CD4-positive, alpha-beta memory T cell (primary cell): ENCODE measurements at regions not wholly inside any gene's neighbourhood (a gene's known extent, or its start where the extent isn't known, plus 50 kb on each side); places are given as distances from the start of the nearest gene placed in this dataset.
"Not testable (repeated sequence)": the region's sequence is repeated elsewhere in the genome, so short reads cannot be mapped to it uniquely, and the experiment has no call there.

ENCODE experiments used
- CTCF ChIA-PET: fragments of 350-600 bp; sonication (Branson Sonifier 250); formaldehyde crosslinking; loops from one replicate; lab custom pipeline; 2021; ENCODE audit warnings: inconsistent platforms; ENCODE audit not compliant: partially characterized antibody; lab: Charles Lee
- POLR2A ChIA-PET: fragments of 350-600 bp; sonication (Branson Sonifier 250); formaldehyde crosslinking; loops from one replicate; lab custom pipeline; 2021; ENCODE audit not compliant: partially characterized antibody; lab: Charles Lee
- DNase-seq, 5 donors: peaks; one replicate each; pipeline versions ENCODE4 v3.0.0 to v3.0.0-alpha.2; 2020 to 2022; ENCODE audit warnings: mixed read lengths in 1 of 5
- H3K27ac ChIP-seq: one replicate; pipeline ENCODE4 v1.7.0; 2013; ENCODE audit warnings: low read depth, low read length
- H3K27me3 ChIP-seq: 2 replicates; pipeline ENCODE4 v1.7.0; 2013; ENCODE audit warnings: mild to moderate bottlenecking, low read length, moderate library complexity; ENCODE audit not compliant: insufficient read depth
- H3K36me3 ChIP-seq: 2 replicates; pipeline ENCODE4 v1.7.0; 2013; ENCODE audit warnings: mild to moderate bottlenecking, low read length, moderate library complexity; ENCODE audit not compliant: insufficient read depth
- H3K4me1 ChIP-seq: 2 replicates; pipeline ENCODE4 v1.7.0; 2013; ENCODE audit warnings: mild to moderate bottlenecking, low read length, moderate library complexity; ENCODE audit not compliant: insufficient read depth
- H3K4me3 ChIP-seq, 2 donors: one replicate each; pipeline ENCODE4 v1.7.0; 2013; ENCODE audit warnings: low read length in 2 of 2, mild to moderate bottlenecking in 1 of 2
- H3K9me3 ChIP-seq, 2 donors: one replicate each; pipeline ENCODE4 v1.7.0; 2013; ENCODE audit warnings: low read length in 2 of 2, control low read depth in 1 of 2; ENCODE audit not compliant: control insufficient read depth in 1 of 2
- H3K27ac Mint-ChIP-seq, 7 donors: one replicate each; pipeline ENCODE4 v1.8.0; 2020 to 2021; ENCODE audit warnings: mixed read lengths in 7 of 7, mild to moderate bottlenecking in 6 of 7, inconsistent platforms in 3 of 7, moderate library complexity in 3 of 7
- H3K27me3 Mint-ChIP-seq, 2 donors: one replicate each; pipeline ENCODE4 v1.8.0; 2020 to 2021; ENCODE audit warnings: mixed read lengths in 2 of 2
- H3K36me3 Mint-ChIP-seq, 2 donors: one replicate each; pipeline ENCODE4 v1.8.0; 2020 to 2021; ENCODE audit warnings: mixed read lengths in 2 of 2, inconsistent platforms in 1 of 2, mild to moderate bottlenecking in 1 of 2
- H3K4me1 Mint-ChIP-seq, 4 donors: one replicate each; pipeline ENCODE4 v1.8.0; 2020 to 2021; ENCODE audit warnings: mixed read lengths in 4 of 4, mild to moderate bottlenecking in 1 of 4
- H3K4me3 Mint-ChIP-seq, 8 donors: one replicate each; pipeline ENCODE4 v1.8.0; 2020 to 2021; ENCODE audit warnings: mixed read lengths in 8 of 8, mild to moderate bottlenecking in 7 of 8, moderate library complexity in 6 of 8, inconsistent platforms in 3 of 8
- H3K9me3 Mint-ChIP-seq, 8 donors: one replicate each; pipeline ENCODE4 v1.8.0; 2020 to 2021; ENCODE audit warnings: mixed read lengths in 8 of 8, mild to moderate bottlenecking in 5 of 8, inconsistent platforms in 3 of 8, moderate library complexity in 1 of 8
- intact Hi-C: fragments of 100-400 bp; cut with micrococcal nuclease; formaldehyde crosslinking; loops from one replicate; pipeline ENCODE4 v1.15.1; 2023

- Histone ChIP-seq H3K36me3 (no peaks in the 10 kb centered on the region), H3K9me3 (no peaks in the 10 kb centered on the region), H3K27ac (no peak overlapping the region), H3K4me1 (no peaks in the 10 kb centered on the region), H3K27me3 (no peaks in the 10 kb centered on the region), H3K4me3 (no peak overlapping the region)
- DNase-seq, result no peak
- Mint-ChIP-seq H3K36me3 (no peaks in the 10 kb centered on the region), H3K9me3 (no peaks in the 10 kb centered on the region), H3K4me1 (no peaks in the 10 kb centered on the region), H3K27ac (no peak overlapping the region), H3K4me3 (no peak overlapping the region), H3K27me3 (peaks cover under 1% of the 10 kb centered on the region in 2 donors)
- ChIA-PET CTCF (no interaction called here), POLR2A (no interaction called here)
- intact Hi-C loops, result no loop called here
Observed at GRCh38 chr6:119728220-119728750, 378.7 kb upstream of the MAN1A1 start.

- Histone ChIP-seq H3K27ac (no peak overlapping the region), H3K27me3 (no peaks in the 10 kb centered on the region), H3K4me1 (no peaks in the 10 kb centered on the region), H3K9me3 (no peaks in the 10 kb centered on the region), H3K4me3 (no peak overlapping the region), H3K36me3 (no peaks in the 10 kb centered on the region)
- CTCF ChIA-PET, result no interaction called here
- DNase-seq, result no peak
- Mint-ChIP-seq H3K4me3 (no peak overlapping the region), H3K9me3 (no peaks in the 10 kb centered on the region), H3K4me1 (no peaks in the 10 kb centered on the region), H3K27me3 (no peaks in the 10 kb centered on the region), H3K36me3 (no peaks in the 10 kb centered on the region), H3K27ac (no peak overlapping the region)
- POLR2A ChIA-PET, result interaction anchor here (0.7 kb wide), 1 partner anchor 38 kb away, joined by 3 read pairs; no protein-coding TSS in a partner anchor
- intact Hi-C loops, result no loop called here
Observed at GRCh38 chr6:119727504-119728219, 378.1 kb upstream of the MAN1A1 start.

GRCh38 chr6:119726912-119727311 is 377.4 kb upstream of the MAN1A1 start:
- intact Hi-C loops, H3K4me3 ChIP-seq, H3K27me3 Mint-ChIP-seq, H3K4me1 ChIP-seq, H3K4me3 Mint-ChIP-seq, H3K27me3 ChIP-seq, H3K9me3 Mint-ChIP-seq, H3K9me3 ChIP-seq, H3K36me3 ChIP-seq, H3K36me3 Mint-ChIP-seq, H3K27ac ChIP-seq, H3K4me1 Mint-ChIP-seq, H3K27ac Mint-ChIP-seq, CTCF ChIA-PET, DNase-seq: not testable (repeated sequence)
- POLR2A ChIA-PET, result interaction anchor here (0.7 kb wide), 1 partner anchor 39 kb away, joined by 3 read pairs; no protein-coding TSS in a partner anchor

- H3K9me3 ChIP-seq, result no peaks in the 10 kb centered on the region
- Mint-ChIP-seq H3K4me1 (no peaks in the 10 kb centered on the region), H3K4me3 (no peak overlapping the region), H3K36me3 (no peaks in the 10 kb centered on the region), H3K27me3 (no peaks in the 10 kb centered on the region), H3K9me3 (no peaks in the 10 kb centered on the region), H3K27ac (no peak overlapping the region)
- H3K4me3 ChIP-seq, result no peak overlapping the region
- H3K27ac ChIP-seq, result no peak overlapping the region
- no peaks in the 10 kb centered on the region for H3K4me1 ChIP-seq
- ChIA-PET CTCF (no interaction called here), POLR2A (no interaction called here)
- intact Hi-C loops, result no loop called here
- no peaks in the 10 kb centered on the region for H3K27me3 ChIP-seq
- no peaks in the 10 kb centered on the region for H3K36me3 ChIP-seq
- DNase-seq, result no peak
Observed at GRCh38 chr6:119726086-119726485, 376.5 kb upstream of the MAN1A1 start.

- Histone ChIP-seq H3K27ac (no peak overlapping the region), H3K36me3 (no peaks in the 10 kb centered on the region), H3K27me3 (no peaks in the 10 kb centered on the region), H3K4me3 (no peak overlapping the region), H3K9me3 (no peaks in the 10 kb centered on the region), H3K4me1 (no peaks in the 10 kb centered on the region)
- Mint-ChIP-seq H3K27ac (no peak overlapping the region), H3K4me3 (no peak overlapping the region), H3K27me3 (peaks cover 0 to 2% of the 10 kb centered on the region in 2 donors), H3K4me1 (peaks cover 0 to 5% (median 2%) of the 10 kb centered on the region in 4 donors), H3K36me3 (no peaks in the 10 kb centered on the region), H3K9me3 (no peaks in the 10 kb centered on the region)
- POLR2A ChIA-PET, result no interaction called here
- intact Hi-C loops, result no loop called here
- CTCF ChIA-PET, result interaction anchor here (1.0 kb wide), 1 partner anchor 386 kb away, joined by 3 read pairs; no protein-coding TSS in a partner anchor
- DNase-seq, result no peak
Observed at GRCh38 chr6:119720160-119720559, 370.6 kb upstream of the MAN1A1 start.

GRCh38 chr6:119717942-119718341 is 368.4 kb upstream of the MAN1A1 start:
- POLR2A ChIA-PET, result no interaction called here
- H3K9me3 Mint-ChIP-seq, result no peaks in the 10 kb centered on the region
- H3K4me1 Mint-ChIP-seq, result peaks cover 0 to 5% (median 2%) of the 10 kb centered on the region in 4 donors
- no peak for DNase-seq
- CTCF ChIA-PET, result no interaction called here
- no peak overlapping the region for H3K4me3 Mint-ChIP-seq
- intact Hi-C loops, result no loop called here
- H3K36me3 Mint-ChIP-seq, result no peaks in the 10 kb centered on the region
- H3K36me3 ChIP-seq, result no peaks in the 10 kb centered on the region
- no peak overlapping the region for H3K27ac Mint-ChIP-seq
- no peaks in the 10 kb centered on the region for H3K9me3 ChIP-seq
- peaks cover 0 to 2% of the 10 kb centered on the region in 2 donors for H3K27me3 Mint-ChIP-seq
- H3K4me3 ChIP-seq, result no peak overlapping the region
- H3K27ac ChIP-seq, result no peak overlapping the region
- H3K27me3 ChIP-seq, result no peaks in the 10 kb centered on the region
- H3K4me1 ChIP-seq, result no peaks in the 10 kb centered on the region

- Histone ChIP-seq H3K9me3 (no peaks in the 10 kb centered on the region), H3K4me1 (no peaks in the 10 kb centered on the region), H3K27ac (no peak overlapping the region), H3K4me3 (no peak overlapping the region), H3K27me3 (no peaks in the 10 kb centered on the region), H3K36me3 (no peaks in the 10 kb centered on the region)
- ChIA-PET CTCF (no interaction called here), POLR2A (no interaction called here)
- Mint-ChIP-seq H3K27ac (no peak overlapping the region), H3K4me3 (no peak overlapping the region), H3K9me3 (no peaks in the 10 kb centered on the region), H3K4me1 (peaks cover 0 to 5% (median 2%) of the 10 kb centered on the region in 4 donors), H3K27me3 (peaks cover 0 to 2% of the 10 kb centered on the region in 2 donors), H3K36me3 (no peaks in the 10 kb centered on the region)
- intact Hi-C loops, result no loop called here
- DNase-seq, result no peak
Observed at GRCh38 chr6:119716668-119717270, 367.2 kb upstream of the MAN1A1 start.
